GM12878 (cell line): ENCODE measurements at regions not wholly inside any gene's neighbourhood (a gene's known extent, or its start where the extent isn't known, plus 50 kb on each side); places are given as distances from the start of the nearest gene placed in this dataset.
"Not testable (repeated sequence)": the region's sequence is repeated elsewhere in the genome, so short reads cannot be mapped to it uniquely, and the experiment has no call there.

ENCODE experiments used
- ATAC-seq: fragments of 200-7000 bp; cut with Tn5 transposase; 3 replicates; pipeline ENCODE4 v1.9.1; 2020; ENCODE audit warnings: mild to moderate bottlenecking, moderate library complexity
- BruUV-seq: library from RNA; stranded (reverse); fragments of 400-500 nt; replicated peaks from 2 replicates; lab custom pipeline; 2021; lab: Mats Ljungman, UMichigan
- CTCF ChIA-PET: fragments of 300-600 bp; sonication (Branson Sonifier 250); formaldehyde crosslinking; extraction: SDS; loops from one replicate; lab custom pipeline; 2021; ENCODE audit warnings: inconsistent platforms; lab: Yijun Ruan, JAX
- POLR2A ChIA-PET: fragments of 350-600 bp; formaldehyde crosslinking; extraction: SDS; loops from one replicate; lab custom pipeline; 2021; ENCODE audit warnings: inconsistent platforms; lab: Charles Lee
- RAD21 ChIA-PET: fragments of 300-600 bp; sonication (Branson Sonifier 250); formaldehyde crosslinking; loops from one replicate; lab custom pipeline; 2023; ENCODE audit warnings: antibody characterized with exemption; ENCODE audit not compliant: unreplicated experiment; lab: Charles Lee
- SMC1A ChIA-PET: fragments of 300-600 bp; sonication (Branson Sonifier 250); formaldehyde crosslinking; loops from one replicate; lab custom pipeline; 2023; ENCODE audit not compliant: unreplicated experiment, uncharacterized antibody; lab: Charles Lee
- DNase-seq: peaks from one replicate; pipeline ENCODE4 v3.0.0-alpha.2; 2011; ENCODE audit warnings: low read depth, low spot score
- FAIRE-seq: peaks from 3 replicates; lab custom pipeline; 2011; peaks lifted over from hg19 to GRCh38; lab: Jason Lieb, UNC
- H2AFZ ChIP-seq: 2 replicates; pipeline ENCODE4 v1.6.0; 2011; ENCODE audit warnings: low read depth, low read length, control low read depth; ENCODE audit not compliant: control insufficient read depth
- H3K27ac ChIP-seq: 2 replicates; pipeline ENCODE4 v1.5.1; 2011; ENCODE audit warnings: control low read depth; ENCODE audit not compliant: control insufficient read depth, insufficient read depth
- H3K27me3 ChIP-seq, 2 experiments: replicated peaks in 1 of 2; 2 replicates each; pipeline versions ENCODE4 v1.6.0 to v1.6.1; 2011; ENCODE audit warnings: low read length in 1 of 2; ENCODE audit not compliant: control insufficient read depth in 2 of 2, insufficient read depth in 2 of 2
- H3K36me3 ChIP-seq, 2 experiments: 2 replicates each; pipeline ENCODE4 v1.5.1; 2011; ENCODE audit warnings: low read length in 1 of 2; ENCODE audit not compliant: control insufficient read depth in 2 of 2, insufficient read depth in 2 of 2
- H3K4me1 ChIP-seq: 2 replicates; pipeline ENCODE4 v1.6.1; 2011; ENCODE audit warnings: mild to moderate bottlenecking, low read length, moderate library complexity, mixed read lengths; ENCODE audit not compliant: control insufficient read depth, insufficient read depth
- H3K4me2 ChIP-seq: 2 replicates; pipeline ENCODE4 v1.6.0; 2011; ENCODE audit warnings: control low read depth; ENCODE audit not compliant: control insufficient read depth, insufficient read depth
- H3K4me3 ChIP-seq: fragments of 200-600 bp; sonication (generic); 2 replicates; pipeline ENCODE4 v1.5.1; 2016
- H3K79me2 ChIP-seq: 2 replicates; pipeline ENCODE4 v1.6.0; 2011; ENCODE audit warnings: low read length; ENCODE audit not compliant: control insufficient read depth, insufficient read depth
- H3K9ac ChIP-seq: 2 replicates; pipeline ENCODE4 v1.8.0; 2011; ENCODE audit warnings: low read length, control low read depth, mixed read lengths; ENCODE audit not compliant: control insufficient read depth, insufficient read depth
- H3K9me3 ChIP-seq: replicated peaks from 3 replicates; pipeline ENCODE4 v1.5.1; 2011; ENCODE audit warnings: mild to moderate bottlenecking, low read length; ENCODE audit not compliant: control insufficient read depth, insufficient read depth
- H4K20me1 ChIP-seq: 2 replicates; pipeline ENCODE4 v1.6.0; 2011; ENCODE audit not compliant: control insufficient read depth, insufficient read depth
- NR2C2 ChIP-seq: IDR thresholded peaks from 2 replicates; pipeline ENCODE4 v1.6.1; 2011; ENCODE audit warnings: borderline replicate concordance, low read depth; ENCODE audit not compliant: control insufficient read depth, insufficient read length
- RAD21 ChIP-seq: IDR thresholded peaks from 2 replicates; pipeline ENCODE4 v1.6.1; 2011; ENCODE audit warnings: mild to moderate bottlenecking, low read depth, low read length, moderate library complexity; ENCODE audit not compliant: insufficient read depth
- WGBS: methylation state at CpG from one replicate; pipeline ENCODE4 v1.1.6; 2016; ENCODE audit warnings: low lambda C conversion rate; ENCODE audit not compliant: insufficient replicate concordance, insufficient coverage; ENCODE audit errors: missing lambda C conversion rate; 5-methylcytosine and 5-hydroxymethylcytosine counted together
- in situ Hi-C: fragments of 300-500 bp; cut with MboI; formaldehyde crosslinking; loops from 9 replicates; pipeline ENCODE4 v1.14.3; 2018; ENCODE audit warnings: mixed read lengths
- intact Hi-C: fragments of 100-400 bp; cut with micrococcal nuclease; formaldehyde crosslinking; loops from one replicate; pipeline ENCODE4 v1.14.2; 2022; ENCODE audit not compliant: unreplicated experiment
- TF ChIP-seq, protein P1 (sequence below): fragments of 450-650 bp; formaldehyde crosslinking; IDR thresholded peaks from 2 replicates; pipeline ENCODE4 v1.5.0; 2022; ENCODE audit warnings: mild to moderate bottlenecking, missing genetic modification characterization
- TF ChIP-seq, protein P2 (sequence below), 3 experiments: IDR thresholded peaks in 2 of 3; conservative IDR thresholded peaks in 1 of 3; 2 replicates each; pipeline ENCODE4 v1.5.1; 2011; ENCODE audit warnings: low read depth in 3 of 3, low read length in 3 of 3, mild to moderate bottlenecking in 3 of 3, control low read depth in 2 of 3, moderate library complexity in 2 of 3, inconsistent platforms in 1 of 3, mixed read lengths in 1 of 3; ENCODE audit not compliant: control insufficient read depth in 2 of 3, insufficient read depth in 1 of 3; ENCODE audit errors: extremely low read depth in 1 of 3

DNA sequence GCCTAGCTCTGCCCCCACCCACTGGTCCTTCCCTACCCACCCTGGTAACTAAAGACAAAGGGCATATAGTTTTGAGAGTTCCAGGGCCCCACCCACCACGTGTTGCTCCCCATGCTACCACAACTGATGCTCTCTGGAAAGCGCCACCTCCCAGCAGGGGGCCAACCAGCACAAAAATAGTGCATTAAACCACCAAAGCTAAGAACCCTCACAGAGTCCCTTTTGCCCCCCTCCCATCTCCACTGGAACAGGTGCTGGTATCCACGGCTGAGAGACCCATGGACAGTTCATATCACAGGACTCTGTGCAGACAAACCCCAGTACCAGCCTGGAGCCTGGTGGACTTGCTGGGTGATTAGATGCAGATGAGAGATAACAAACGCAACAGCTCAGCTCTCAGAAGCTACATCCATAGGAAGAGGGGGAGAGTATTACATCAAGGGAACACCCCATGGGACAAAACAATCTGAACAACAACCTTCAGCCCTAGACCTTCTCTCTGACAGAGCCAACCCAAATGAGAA is 715.9 kb downstream of the NUP35 start:
- ChIA-PET SMC1A (no interaction called here), CTCF (no interaction called here), RAD21 (no interaction called here), POLR2A (no interaction called here)
- Histone ChIP-seq H3K27ac (no peak overlapping the region), H3K4me2 (no peak overlapping the region), H4K20me1 (no peaks in the 10 kb centered on the region), H3K9me3 (no peaks in the 10 kb centered on the region), H3K36me3 (no peaks in the 10 kb centered on the region), H3K4me1 (no peaks in the 10 kb centered on the region), H3K4me3 (no peak overlapping the region), H2AFZ (no peak overlapping the region), H3K79me2 (no peaks in the 10 kb centered on the region), H3K27me3 (no peaks in the 10 kb centered on the region), H3K9ac (no peak overlapping the region)
- DNase-seq (no peak), ATAC-seq (no peak), FAIRE-seq (no peak)
- TF ChIP-seq, protein P1, sequence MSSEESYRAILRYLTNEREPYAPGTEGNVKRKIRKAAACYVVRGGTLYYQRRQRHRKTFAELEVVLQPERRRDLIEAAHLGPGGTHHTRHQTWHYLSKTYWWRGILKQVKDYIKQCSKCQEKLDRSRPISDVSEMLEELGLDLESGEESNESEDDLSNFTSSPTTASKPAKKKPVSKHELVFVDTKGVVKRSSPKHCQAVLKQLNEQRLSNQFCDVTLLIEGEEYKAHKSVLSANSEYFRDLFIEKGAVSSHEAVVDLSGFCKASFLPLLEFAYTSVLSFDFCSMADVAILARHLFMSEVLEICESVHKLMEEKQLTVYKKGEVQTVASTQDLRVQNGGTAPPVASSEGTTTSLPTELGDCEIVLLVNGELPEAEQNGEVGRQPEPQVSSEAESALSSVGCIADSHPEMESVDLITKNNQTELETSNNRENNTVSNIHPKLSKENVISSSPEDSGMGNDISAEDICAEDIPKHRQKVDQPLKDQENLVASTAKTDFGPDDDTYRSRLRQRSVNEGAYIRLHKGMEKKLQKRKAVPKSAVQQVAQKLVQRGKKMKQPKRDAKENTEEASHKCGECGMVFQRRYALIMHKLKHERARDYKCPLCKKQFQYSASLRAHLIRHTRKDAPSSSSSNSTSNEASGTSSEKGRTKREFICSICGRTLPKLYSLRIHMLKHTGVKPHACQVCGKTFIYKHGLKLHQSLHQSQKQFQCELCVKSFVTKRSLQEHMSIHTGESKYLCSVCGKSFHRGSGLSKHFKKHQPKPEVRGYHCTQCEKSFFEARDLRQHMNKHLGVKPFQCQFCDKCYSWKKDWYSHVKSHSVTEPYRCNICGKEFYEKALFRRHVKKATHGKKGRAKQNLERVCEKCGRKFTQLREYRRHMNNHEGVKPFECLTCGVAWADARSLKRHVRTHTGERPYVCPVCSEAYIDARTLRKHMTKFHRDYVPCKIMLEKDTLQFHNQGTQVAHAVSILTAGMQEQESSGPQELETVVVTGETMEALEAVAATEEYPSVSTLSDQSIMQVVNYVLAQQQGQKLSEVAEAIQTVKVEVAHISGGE, result no peak
- TF ChIP-seq RAD21 (peak; percentile 25; the same call in 1 of the 2 replicates), NR2C2 (no peak)
- TF ChIP-seq, protein P2, sequence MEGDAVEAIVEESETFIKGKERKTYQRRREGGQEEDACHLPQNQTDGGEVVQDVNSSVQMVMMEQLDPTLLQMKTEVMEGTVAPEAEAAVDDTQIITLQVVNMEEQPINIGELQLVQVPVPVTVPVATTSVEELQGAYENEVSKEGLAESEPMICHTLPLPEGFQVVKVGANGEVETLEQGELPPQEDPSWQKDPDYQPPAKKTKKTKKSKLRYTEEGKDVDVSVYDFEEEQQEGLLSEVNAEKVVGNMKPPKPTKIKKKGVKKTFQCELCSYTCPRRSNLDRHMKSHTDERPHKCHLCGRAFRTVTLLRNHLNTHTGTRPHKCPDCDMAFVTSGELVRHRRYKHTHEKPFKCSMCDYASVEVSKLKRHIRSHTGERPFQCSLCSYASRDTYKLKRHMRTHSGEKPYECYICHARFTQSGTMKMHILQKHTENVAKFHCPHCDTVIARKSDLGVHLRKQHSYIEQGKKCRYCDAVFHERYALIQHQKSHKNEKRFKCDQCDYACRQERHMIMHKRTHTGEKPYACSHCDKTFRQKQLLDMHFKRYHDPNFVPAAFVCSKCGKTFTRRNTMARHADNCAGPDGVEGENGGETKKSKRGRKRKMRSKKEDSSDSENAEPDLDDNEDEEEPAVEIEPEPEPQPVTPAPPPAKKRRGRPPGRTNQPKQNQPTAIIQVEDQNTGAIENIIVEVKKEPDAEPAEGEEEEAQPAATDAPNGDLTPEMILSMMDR (IDR thresholded peaks at IDR 0.05 in 2 of 3, conservative IDR thresholded peaks at IDR 0.05 in 1 of 3; ENCODE audit: control insufficient read depth in 2 of 3, extremely low read depth in 1 of 3, insufficient read depth in 1 of 3, low read depth in 3 of 3, low read length in 3 of 3), result no peak
- intact Hi-C loops (no loop called here), in situ Hi-C loops (no loop called here)
- BruUV-seq, result no TSS peak
- WGBS, result 12% methylated on average over 4 of the region's 4 CpGs

- BruUV-seq, DNase-seq, H3K27me3 ChIP-seq, H3K79me2 ChIP-seq, H4K20me1 ChIP-seq, POLR2A ChIA-PET, H3K4me3 ChIP-seq, H3K4me2 ChIP-seq, ATAC-seq, FAIRE-seq, in situ Hi-C loops, H2AFZ ChIP-seq, intact Hi-C loops, H3K27ac ChIP-seq, CTCF ChIA-PET, SMC1A ChIA-PET, H3K9me3 ChIP-seq, H3K9ac ChIP-seq, H3K36me3 ChIP-seq, H3K4me1 ChIP-seq, RAD21 ChIA-PET: not testable (repeated sequence)
- WGBS, result 54% methylated on average over 10 of the region's 11 CpGs
Measured at GRCh38 chr2:183849826-183850225, 725.6 kb downstream of the NUP35 start.
